GM21737 (cell line): ENCODE measurements at regions not wholly inside any gene's neighbourhood (a gene's known extent, or its start where the extent isn't known, plus 50 kb on each side); places are given as distances from the start of the nearest gene placed in this dataset.
"Not testable (repeated sequence)": the region's sequence is repeated elsewhere in the genome, so short reads cannot be mapped to it uniquely, and the experiment has no call there.

Experiments used
- ATAC-seq: cut with Tn5 transposase; IDR thresholded peaks from one replicate; pipeline ENCODE4 v1.9.1; 2021; ENCODE audit warnings: mild to moderate bottlenecking, moderate library complexity; ENCODE audit not compliant: unreplicated experiment

DNA sequence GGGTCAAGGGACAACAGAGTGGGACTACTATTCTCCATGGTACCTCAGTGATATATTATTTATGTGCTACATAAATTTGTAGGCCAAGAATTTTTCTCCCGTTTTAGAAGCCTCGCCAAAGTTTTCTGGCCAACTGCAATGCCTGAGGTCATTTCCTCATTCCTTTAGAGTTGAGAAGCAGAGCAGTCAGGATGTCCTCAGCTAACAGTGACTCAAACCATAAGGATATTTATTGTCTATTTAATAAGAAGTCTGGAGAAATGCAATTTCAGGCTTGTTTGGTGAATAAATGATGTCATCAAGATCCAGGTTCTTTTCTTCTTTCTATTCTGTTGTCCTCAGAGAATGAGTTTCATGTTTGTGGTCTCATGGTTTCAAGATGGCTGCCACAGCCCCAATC lies 91.0 kb downstream of the ADCYAP1 start:
- ATAC-seq = no peak

DNA sequence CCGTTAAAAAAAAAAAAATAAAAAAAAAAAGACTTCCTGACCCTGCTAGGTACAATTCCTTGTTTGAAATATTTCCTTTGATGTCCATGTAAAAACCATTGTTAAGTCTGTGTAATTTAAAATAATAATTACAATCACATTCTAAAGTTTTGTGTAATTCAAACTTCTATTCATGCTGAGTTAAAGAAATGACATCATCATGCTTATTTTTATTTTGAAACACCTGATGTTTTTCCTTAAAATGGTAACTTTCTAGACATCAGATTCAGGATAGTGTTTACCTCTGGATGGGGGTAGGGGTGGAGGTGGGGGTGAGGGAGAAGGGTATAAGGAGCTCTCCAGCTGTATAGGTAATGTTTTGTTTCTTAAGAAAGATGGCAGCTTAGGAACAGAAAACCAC lies 92.8 kb downstream of the ADCYAP1 start:
- ATAC-seq = no peak

DNA sequence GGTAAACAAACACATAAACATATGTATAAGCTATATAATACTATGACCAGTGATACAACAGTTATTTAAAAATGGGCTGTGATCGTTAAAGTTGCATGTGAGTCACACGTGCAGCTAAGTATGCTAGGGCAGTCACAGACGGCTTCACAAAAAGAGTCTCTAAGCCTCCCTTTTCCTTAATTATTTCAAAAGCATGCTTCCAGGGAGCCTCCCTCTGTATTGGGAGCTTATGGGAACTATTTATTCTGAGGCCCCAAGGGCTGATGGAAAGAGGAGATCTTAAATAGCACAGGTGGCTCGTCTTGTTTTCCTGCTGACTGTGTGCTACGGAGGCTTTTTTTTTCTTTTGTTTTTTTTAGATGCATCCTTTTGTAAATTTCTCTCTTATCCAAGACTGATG lies 94.3 kb downstream of the ADCYAP1 start:
- no peak for ATAC-seq

DNA sequence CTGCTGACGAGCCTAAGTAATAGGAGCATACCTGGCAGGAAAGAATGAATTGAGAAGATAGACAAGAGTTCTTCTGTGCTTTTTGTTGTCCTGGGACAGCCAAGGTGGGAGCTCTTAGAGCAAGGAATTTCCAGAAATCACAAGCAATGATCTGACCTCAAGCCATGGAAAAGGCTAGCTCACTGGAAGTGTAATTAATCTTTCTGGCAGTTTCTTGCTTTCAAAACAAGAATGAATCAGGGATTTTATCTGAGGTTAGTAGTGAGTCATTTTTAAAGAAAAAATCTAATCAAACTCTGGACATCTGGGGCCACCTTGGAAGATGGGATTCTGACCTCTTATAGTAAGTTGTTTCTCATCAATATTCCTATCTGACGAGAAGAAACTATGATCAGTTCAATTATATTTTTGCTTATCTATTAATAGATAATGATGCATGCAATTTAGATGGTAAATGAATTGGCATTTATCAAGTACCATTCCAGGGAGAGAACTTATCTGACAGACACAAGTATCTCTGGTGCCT lies 98.0 kb downstream of the ADCYAP1 start:
- ATAC-seq = no peak

GRCh38 chr18:1003499-1003898 lies 98.8 kb downstream of the ADCYAP1 start:
- no peak for ATAC-seq

DNA sequence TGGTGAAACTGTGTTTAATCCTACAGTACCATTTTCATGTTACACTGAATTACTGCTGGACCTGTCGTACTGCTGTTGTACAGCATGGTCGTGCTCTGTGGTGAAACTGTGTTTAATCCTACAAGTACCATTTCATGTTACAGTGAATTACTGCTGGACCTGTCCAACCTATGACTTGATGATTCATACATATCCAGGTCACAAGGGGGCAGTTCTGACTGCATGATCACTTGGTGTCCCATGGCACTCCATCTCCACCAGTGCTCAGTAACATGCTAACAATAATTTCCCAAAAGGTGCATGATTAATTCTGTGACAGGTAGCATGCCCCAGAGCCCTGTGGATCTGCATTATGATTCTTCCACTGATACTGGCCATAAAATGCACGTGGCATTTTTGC lies 101.6 kb downstream of the ADCYAP1 start:
- ATAC-seq = no peak

DNA sequence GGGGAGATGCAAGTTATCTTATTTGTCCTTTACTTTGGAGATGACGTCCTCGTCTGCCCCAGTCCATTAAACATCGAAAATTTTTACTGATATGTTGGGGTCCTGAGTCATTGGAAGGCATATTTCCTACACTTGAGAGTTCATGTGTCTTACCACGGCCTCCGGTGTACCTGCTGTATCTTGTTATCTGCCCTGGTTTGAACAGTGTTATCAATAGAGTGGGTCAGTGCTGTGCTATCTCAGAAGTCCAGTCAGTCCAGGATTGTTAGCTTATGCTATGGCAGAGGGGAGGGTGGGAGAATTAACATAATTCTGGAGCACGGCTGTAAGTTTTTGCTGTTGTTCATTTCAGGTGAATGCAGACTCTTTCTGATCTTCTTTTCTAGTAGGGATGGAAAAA lies 102.3 kb downstream of the ADCYAP1 start:
- no peak for ATAC-seq

- ATAC-seq = no peak
These were observed 106.7 kb downstream of the ADCYAP1 start for GRCh38 chr18:1011349-1011748.

- no peak for ATAC-seq
These were observed 108.1 kb downstream of the ADCYAP1 start for GRCh38 chr18:1012775-1013174.

GRCh38 chr18:1013951-1014350 lies 109.3 kb downstream of the ADCYAP1 start:
- no peak for ATAC-seq

GRCh38 chr18:1014509-1014908 lies 109.8 kb downstream of the ADCYAP1 start:
- ATAC-seq = no peak

GRCh38 chr18:1014951-1015624 lies 110.4 kb downstream of the ADCYAP1 start:
- ATAC-seq = no peak

GRCh38 chr18:1015777-1016176 lies 111.1 kb downstream of the ADCYAP1 start:
- no peak for ATAC-seq

DNA sequence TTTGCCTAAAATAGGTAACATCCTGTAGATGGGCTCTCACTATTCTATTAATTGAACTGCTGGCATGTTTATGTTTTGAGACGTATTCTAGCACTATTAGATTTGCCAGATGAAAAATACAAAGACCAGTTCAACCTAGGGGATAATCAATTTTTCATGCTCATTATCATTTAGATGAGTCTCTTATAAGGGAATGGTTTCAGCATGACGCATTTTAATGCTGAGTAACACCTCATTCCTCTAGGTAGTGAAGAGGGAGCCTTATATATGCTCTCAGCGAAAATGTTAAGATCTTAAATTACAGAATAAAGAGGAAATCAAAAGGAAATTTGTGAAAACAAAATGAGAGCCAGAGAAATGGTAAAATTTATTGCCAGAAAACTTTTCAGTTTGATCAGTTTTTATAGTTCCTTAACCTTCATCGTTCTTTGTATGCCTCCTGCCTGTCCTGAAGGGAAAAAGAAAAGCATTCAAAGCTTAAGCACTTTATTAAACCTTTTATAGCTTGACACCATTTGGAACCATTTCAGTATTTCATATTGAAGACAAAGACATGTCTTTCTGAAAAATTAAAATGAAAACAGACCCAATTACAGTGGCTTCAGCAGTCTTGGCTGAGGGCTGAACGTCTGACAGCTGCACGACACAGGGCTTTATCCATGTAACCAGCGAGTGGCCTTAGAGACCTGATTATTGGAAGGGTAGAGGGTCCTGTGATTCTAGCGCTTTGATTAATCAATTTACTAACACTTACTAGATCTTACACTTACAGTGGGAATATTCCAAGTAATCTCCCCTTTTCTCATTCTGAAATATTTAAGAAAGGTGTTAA lies 112.8 kb downstream of the ADCYAP1 start:
- ATAC-seq = no peak

GRCh38 chr18:1018181-1018681 lies 113.6 kb downstream of the ADCYAP1 start:
- ATAC-seq = no peak

DNA sequence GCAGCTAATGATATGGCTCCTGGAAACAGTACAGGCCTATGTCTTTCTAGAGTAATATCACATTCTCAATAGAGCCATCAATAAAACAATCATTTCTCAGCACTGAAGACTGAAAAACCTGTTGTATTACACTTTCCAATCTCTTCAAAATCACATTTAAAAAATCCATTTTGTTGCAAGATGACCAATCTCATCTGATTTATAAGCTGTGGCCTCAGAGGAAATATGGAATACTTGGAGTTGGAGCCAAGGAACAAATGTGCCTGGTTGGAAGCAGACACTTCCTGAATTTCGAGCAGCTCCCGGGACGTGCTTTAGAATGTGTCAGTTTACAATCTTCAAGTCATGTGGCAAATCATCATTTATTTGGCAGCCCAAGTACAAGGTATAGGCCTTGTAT lies 114.5 kb downstream of the ADCYAP1 start:
- ATAC-seq = no peak

- ATAC-seq = no peak
These were observed 116.2 kb downstream of the ADCYAP1 start for GRCh38 chr18:1020731-1021344.

DNA sequence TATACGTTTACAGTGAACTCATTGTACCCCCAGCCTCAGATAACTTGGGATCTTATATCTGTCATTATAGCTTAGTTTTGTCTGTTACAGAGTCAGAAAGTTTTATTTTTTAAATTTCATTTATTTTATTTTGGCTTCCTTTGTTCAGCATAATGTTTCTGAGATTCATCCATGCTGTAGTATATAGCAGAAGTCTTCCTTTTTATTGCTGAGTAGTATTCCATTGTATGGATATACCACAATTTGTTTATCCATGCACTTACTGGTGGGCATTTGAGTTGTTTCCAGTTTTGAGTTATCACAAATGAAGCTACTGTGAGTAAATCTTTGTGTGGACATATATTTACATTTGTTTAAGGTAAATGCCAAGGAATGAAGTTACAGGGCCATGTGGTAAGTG lies 122.3 kb downstream of the ADCYAP1 start:
- no peak for ATAC-seq

GRCh38 chr18:1033092-1033491 lies 128.4 kb downstream of the ADCYAP1 start:
- not testable (repeated sequence) for ATAC-seq

- ATAC-seq = no peak
These were observed 130.3 kb downstream of the ADCYAP1 start for GRCh38 chr18:1034971-1035370.

DNA sequence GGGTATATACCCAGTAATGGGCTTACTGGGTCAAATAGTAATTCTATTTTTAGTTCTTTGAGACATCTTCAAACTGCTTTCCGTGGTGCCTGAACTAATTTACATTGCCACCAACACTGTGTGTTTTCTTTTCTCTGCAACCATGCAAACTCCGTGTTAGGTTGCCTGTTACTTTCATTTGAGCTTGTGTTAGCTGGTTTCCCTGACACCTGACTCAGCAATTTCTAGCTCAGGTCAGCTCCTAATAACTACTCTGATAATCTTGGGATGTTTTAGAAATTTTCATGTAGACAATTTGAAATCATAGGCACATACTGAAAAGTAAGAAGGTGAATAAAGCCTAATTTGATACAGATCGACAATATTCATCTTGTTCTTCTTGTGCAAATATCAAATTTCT lies 132.3 kb downstream of the ADCYAP1 start:
- ATAC-seq = no peak

- ATAC-seq = no peak
These were observed 133.1 kb downstream of the ADCYAP1 start for GRCh38 chr18:1037776-1038175.
